WTC11 (cell line): ENCODE measurements at regions not wholly inside any gene's neighbourhood (a gene's known extent, or its start where the extent isn't known, plus 50 kb on each side); places are given as distances from the start of the nearest gene placed in this dataset.

Experiments
- ATAC-seq: fragments of 200-7000 bp; cut with Tn5 transposase; 2 replicates; pipeline ENCODE4 v1.10.0; 2021; ENCODE audit warnings: mild to moderate bottlenecking, moderate library complexity
- CTCF ChIA-PET: fragments of 300-600 bp; sonication (Branson Sonifier 250); formaldehyde crosslinking; loops from one replicate; lab custom pipeline; 2021; ENCODE audit warnings: antibody characterized with exemption; lab: Charles Lee
- POLR2A ChIA-PET: fragments of 350-600 bp; sonication (Branson Sonifier 250); formaldehyde crosslinking; loops from one replicate; lab custom pipeline; 2021; ENCODE audit warnings: antibody characterized with exemption; lab: Charles Lee
- DNase-seq: peaks from one replicate; pipeline ENCODE4 v3.0.0; 2021; ENCODE audit warnings: low spot score
- H3K27ac Mint-ChIP-seq: 2 replicates; pipeline ENCODE4 v1.8.0; 2021; ENCODE audit warnings: mixed read lengths
- H3K27me3 Mint-ChIP-seq: 2 replicates; pipeline ENCODE4 v1.8.0; 2021; ENCODE audit warnings: low read depth, mild to moderate bottlenecking, moderate library complexity, mixed read lengths
- H3K36me3 Mint-ChIP-seq: 2 replicates; pipeline ENCODE4 v1.8.0; 2021; ENCODE audit warnings: mixed read lengths
- H3K4me1 Mint-ChIP-seq: 2 replicates; pipeline ENCODE4 v1.8.0; 2022; ENCODE audit warnings: mixed read lengths
- H3K4me3 Mint-ChIP-seq: 2 replicates; pipeline ENCODE4 v1.8.0; 2021; ENCODE audit warnings: mild to moderate bottlenecking, moderate library complexity, mixed read lengths
- H3K9me3 Mint-ChIP-seq: 2 replicates; pipeline ENCODE4 v1.8.0; 2021; ENCODE audit warnings: mixed read lengths
- ATF3 ChIP-seq: sonication (generic); formaldehyde crosslinking; conservative IDR thresholded peaks from 2 replicates; pipeline ENCODE4 v1.8.1; 2022; ENCODE audit warnings: mild to moderate bottlenecking, missing genetic modification reagents
- CBFB ChIP-seq: sonication (generic); formaldehyde crosslinking; IDR thresholded peaks from 2 replicates; pipeline ENCODE4 v1.8.1; 2022; ENCODE audit warnings: mild to moderate bottlenecking, low read depth, missing genetic modification reagents
- E2F4 ChIP-seq: sonication (generic); formaldehyde crosslinking; IDR thresholded peaks from 2 replicates; pipeline ENCODE4 v1.8.1; 2022; ENCODE audit warnings: low read depth, mild to moderate bottlenecking, moderate library complexity, missing genetic modification reagents, borderline replicate concordance
- EMX1 ChIP-seq: fragments of 250-450 bp; sonication (Bioruptor Pico); IDR thresholded peaks from 2 replicates; pipeline ENCODE4 v1.8.0; 2021; ENCODE audit warnings: mild to moderate bottlenecking
- FOXP1 ChIP-seq: sonication (generic); formaldehyde crosslinking; IDR thresholded peaks from 2 replicates; pipeline ENCODE4 v1.8.0; 2022; ENCODE audit warnings: missing genetic modification reagents, mild to moderate bottlenecking, moderate library complexity, borderline replicate concordance
- GABPB1 ChIP-seq: sonication (generic); formaldehyde crosslinking; IDR thresholded peaks from 2 replicates; pipeline ENCODE4 v1.8.1; 2023; ENCODE audit warnings: mild to moderate bottlenecking, missing genetic modification reagents
- GRHL2 ChIP-seq: fragments of 250-450 bp; sonication (Bioruptor Pico); IDR thresholded peaks from 2 replicates; pipeline ENCODE4 v1.8.0; 2022; ENCODE audit warnings: mild to moderate bottlenecking, moderate library complexity; ENCODE audit not compliant: insufficient replicate concordance, severe bottlenecking
- MXD4 ChIP-seq: fragments of 250-450 bp; sonication (Bioruptor Pico); IDR thresholded peaks from 2 replicates; pipeline ENCODE4 v1.8.0; 2021; ENCODE audit warnings: mild to moderate bottlenecking, moderate library complexity, borderline replicate concordance
- NFYB ChIP-seq: sonication (generic); formaldehyde crosslinking; conservative IDR thresholded peaks from 2 replicates; pipeline ENCODE4 v1.8.0; 2022; ENCODE audit warnings: low read depth, missing genetic modification reagents
- NR2C2 ChIP-seq: sonication (generic); formaldehyde crosslinking; IDR thresholded peaks from 2 replicates; pipeline ENCODE4 v1.8.0; 2022; ENCODE audit warnings: mild to moderate bottlenecking, missing genetic modification reagents
- RORB ChIP-seq: fragments of 250-450 bp; sonication (Bioruptor Pico); IDR thresholded peaks from 2 replicates; pipeline ENCODE4 v1.9.0; 2021; ENCODE audit warnings: mild to moderate bottlenecking
- STAT6 ChIP-seq: sonication (generic); formaldehyde crosslinking; conservative IDR thresholded peaks from 2 replicates; pipeline ENCODE4 v1.8.1; 2023; ENCODE audit warnings: mild to moderate bottlenecking, low read depth, missing genetic modification reagents, moderate library complexity
- TEAD4 ChIP-seq: sonication (generic); formaldehyde crosslinking; IDR thresholded peaks from 2 replicates; pipeline ENCODE4 v1.8.0; 2022; ENCODE audit warnings: mild to moderate bottlenecking, missing genetic modification reagents
- ZNF423 ChIP-seq: fragments of 250-450 bp; sonication (Bioruptor Pico); IDR thresholded peaks from 2 replicates; pipeline ENCODE4 v2.1.2; 2022; ENCODE audit warnings: mild to moderate bottlenecking, moderate library complexity
- TF ChIP-seq, protein P1 (sequence below): sonication (generic); formaldehyde crosslinking; IDR thresholded peaks from 2 replicates; pipeline ENCODE4 v1.8.1; 2022; ENCODE audit warnings: low read depth, missing genetic modification reagents, borderline replicate concordance
- TF ChIP-seq, protein P2 (sequence below): sonication (generic); formaldehyde crosslinking; IDR thresholded peaks from 2 replicates; pipeline ENCODE4 v1.8.1; 2022; ENCODE audit warnings: missing genetic modification reagents, borderline replicate concordance
- TF ChIP-seq, protein P3 (sequence below): sonication (generic); formaldehyde crosslinking; IDR thresholded peaks from 2 replicates; pipeline ENCODE4 v1.8.0; 2022; ENCODE audit warnings: missing genetic modification reagents
- TF ChIP-seq, protein P4 (sequence below): fragments of 250-450 bp; sonication (Bioruptor Pico); IDR thresholded peaks from 2 replicates; pipeline ENCODE4 v1.9.0; 2021; ENCODE audit warnings: moderate library complexity, mild to moderate bottlenecking, inconsistent platforms, borderline replicate concordance
- TF ChIP-seq, protein P5 (sequence below): sonication (generic); formaldehyde crosslinking; IDR thresholded peaks from 2 replicates; pipeline ENCODE4 v1.8.0; 2022; ENCODE audit warnings: mild to moderate bottlenecking, missing genetic modification reagents
- TF ChIP-seq, protein P6 (sequence below): sonication (generic); formaldehyde crosslinking; IDR thresholded peaks from 2 replicates; pipeline ENCODE4 v1.8.1; 2023; ENCODE audit warnings: mild to moderate bottlenecking, moderate library complexity, missing genetic modification reagents

GRCh38 chr9:86549920-86550319 is 195.7 kb upstream of the TUT7 start:
- Mint-ChIP-seq H3K27ac (no peak overlapping the region), H3K4me3 (no peak overlapping the region), H3K4me1 (peaks cover 43% of the 10 kb centered on the region), H3K27me3 (peaks cover 7% of the 10 kb centered on the region; the same call in 1 of the 2 replicates), H3K36me3 (peaks cover 6% of the 10 kb centered on the region), H3K9me3 (peaks cover 18% of the 10 kb centered on the region)
- ChIA-PET CTCF (no interaction called here), POLR2A (no interaction called here)
- DNase-seq (no peak), ATAC-seq (no peak)
- TF ChIP-seq, protein P1, sequence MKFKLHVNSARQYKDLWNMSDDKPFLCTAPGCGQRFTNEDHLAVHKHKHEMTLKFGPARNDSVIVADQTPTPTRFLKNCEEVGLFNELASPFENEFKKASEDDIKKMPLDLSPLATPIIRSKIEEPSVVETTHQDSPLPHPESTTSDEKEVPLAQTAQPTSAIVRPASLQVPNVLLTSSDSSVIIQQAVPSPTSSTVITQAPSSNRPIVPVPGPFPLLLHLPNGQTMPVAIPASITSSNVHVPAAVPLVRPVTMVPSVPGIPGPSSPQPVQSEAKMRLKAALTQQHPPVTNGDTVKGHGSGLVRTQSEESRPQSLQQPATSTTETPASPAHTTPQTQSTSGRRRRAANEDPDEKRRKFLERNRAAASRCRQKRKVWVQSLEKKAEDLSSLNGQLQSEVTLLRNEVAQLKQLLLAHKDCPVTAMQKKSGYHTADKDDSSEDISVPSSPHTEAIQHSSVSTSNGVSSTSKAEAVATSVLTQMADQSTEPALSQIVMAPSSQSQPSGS (CRISPR knock-in tag) = no peak
- TF ChIP-seq MXD4 = no peak
- no peak for TF ChIP-seq TEAD4 (CRISPR knock-in tag)
- TF ChIP-seq FOXP1 (CRISPR knock-in tag) = no peak
- TF ChIP-seq ATF3 (CRISPR knock-in tag) = no peak
- TF ChIP-seq, protein P2, sequence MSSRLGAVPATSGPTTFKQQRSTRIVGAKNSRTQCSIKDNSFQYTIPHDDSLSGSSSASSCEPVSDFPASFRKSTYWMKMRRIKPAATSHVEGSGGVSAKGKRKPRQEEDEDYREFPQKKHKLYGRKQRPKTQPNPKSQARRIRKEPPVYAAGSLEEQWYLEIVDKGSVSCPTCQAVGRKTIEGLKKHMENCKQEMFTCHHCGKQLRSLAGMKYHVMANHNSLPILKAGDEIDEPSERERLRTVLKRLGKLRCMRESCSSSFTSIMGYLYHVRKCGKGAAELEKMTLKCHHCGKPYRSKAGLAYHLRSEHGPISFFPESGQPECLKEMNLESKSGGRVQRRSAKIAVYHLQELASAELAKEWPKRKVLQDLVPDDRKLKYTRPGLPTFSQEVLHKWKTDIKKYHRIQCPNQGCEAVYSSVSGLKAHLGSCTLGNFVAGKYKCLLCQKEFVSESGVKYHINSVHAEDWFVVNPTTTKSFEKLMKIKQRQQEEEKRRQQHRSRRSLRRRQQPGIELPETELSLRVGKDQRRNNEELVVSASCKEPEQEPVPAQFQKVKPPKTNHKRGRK (CRISPR knock-in tag) = no peak
- TF ChIP-seq, protein P3, sequence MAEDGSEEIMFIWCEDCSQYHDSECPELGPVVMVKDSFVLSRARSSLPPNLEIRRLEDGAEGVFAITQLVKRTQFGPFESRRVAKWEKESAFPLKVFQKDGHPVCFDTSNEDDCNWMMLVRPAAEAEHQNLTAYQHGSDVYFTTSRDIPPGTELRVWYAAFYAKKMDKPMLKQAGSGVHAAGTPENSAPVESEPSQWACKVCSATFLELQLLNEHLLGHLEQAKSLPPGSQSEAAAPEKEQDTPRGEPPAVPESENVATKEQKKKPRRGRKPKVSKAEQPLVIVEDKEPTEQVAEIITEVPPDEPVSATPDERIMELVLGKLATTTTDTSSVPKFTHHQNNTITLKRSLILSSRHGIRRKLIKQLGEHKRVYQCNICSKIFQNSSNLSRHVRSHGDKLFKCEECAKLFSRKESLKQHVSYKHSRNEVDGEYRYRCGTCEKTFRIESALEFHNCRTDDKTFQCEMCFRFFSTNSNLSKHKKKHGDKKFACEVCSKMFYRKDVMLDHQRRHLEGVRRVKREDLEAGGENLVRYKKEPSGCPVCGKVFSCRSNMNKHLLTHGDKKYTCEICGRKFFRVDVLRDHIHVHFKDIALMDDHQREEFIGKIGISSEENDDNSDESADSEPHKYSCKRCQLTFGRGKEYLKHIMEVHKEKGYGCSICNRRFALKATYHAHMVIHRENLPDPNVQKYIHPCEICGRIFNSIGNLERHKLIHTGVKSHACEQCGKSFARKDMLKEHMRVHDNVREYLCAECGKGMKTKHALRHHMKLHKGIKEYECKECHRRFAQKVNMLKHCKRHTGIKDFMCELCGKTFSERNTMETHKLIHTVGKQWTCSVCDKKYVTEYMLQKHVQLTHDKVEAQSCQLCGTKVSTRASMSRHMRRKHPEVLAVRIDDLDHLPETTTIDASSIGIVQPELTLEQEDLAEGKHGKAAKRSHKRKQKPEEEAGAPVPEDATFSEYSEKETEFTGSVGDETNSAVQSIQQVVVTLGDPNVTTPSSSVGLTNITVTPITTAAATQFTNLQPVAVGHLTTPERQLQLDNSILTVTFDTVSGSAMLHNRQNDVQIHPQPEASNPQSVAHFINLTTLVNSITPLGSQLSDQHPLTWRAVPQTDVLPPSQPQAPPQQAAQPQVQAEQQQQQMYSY = no peak
- TF ChIP-seq GABPB1 (CRISPR knock-in tag) = no peak
- no peak for TF ChIP-seq CBFB (CRISPR knock-in tag)
- TF ChIP-seq, protein P4, sequence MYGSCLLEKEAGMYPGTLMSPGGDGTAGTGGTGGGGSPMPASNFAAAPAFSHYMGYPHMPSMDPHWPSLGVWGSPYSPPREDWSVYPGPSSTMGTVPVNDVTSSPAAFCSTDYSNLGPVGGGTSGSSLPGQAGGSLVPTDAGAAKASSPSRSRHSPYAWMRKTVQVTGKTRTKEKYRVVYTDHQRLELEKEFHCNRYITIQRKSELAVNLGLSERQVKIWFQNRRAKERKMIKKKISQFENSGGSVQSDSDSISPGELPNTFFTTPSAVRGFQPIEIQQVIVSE (CRISPR knock-in tag) = no peak
- no peak for TF ChIP-seq RORB
- TF ChIP-seq, protein P5, sequence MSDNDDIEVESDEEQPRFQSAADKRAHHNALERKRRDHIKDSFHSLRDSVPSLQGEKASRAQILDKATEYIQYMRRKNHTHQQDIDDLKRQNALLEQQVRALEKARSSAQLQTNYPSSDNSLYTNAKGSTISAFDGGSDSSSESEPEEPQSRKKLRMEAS (CRISPR knock-in tag) = no peak
- TF ChIP-seq GRHL2 (CRISPR knock-in tag) = no peak
- no peak for TF ChIP-seq STAT6 (CRISPR knock-in tag)
- no peak for TF ChIP-seq NFYB (CRISPR knock-in tag)
- TF ChIP-seq EMX1 (CRISPR knock-in tag) = no peak
- TF ChIP-seq NR2C2 = no peak
- TF ChIP-seq E2F4 (CRISPR knock-in tag) = no peak
- no peak for TF ChIP-seq ZNF423
- TF ChIP-seq, protein P6, sequence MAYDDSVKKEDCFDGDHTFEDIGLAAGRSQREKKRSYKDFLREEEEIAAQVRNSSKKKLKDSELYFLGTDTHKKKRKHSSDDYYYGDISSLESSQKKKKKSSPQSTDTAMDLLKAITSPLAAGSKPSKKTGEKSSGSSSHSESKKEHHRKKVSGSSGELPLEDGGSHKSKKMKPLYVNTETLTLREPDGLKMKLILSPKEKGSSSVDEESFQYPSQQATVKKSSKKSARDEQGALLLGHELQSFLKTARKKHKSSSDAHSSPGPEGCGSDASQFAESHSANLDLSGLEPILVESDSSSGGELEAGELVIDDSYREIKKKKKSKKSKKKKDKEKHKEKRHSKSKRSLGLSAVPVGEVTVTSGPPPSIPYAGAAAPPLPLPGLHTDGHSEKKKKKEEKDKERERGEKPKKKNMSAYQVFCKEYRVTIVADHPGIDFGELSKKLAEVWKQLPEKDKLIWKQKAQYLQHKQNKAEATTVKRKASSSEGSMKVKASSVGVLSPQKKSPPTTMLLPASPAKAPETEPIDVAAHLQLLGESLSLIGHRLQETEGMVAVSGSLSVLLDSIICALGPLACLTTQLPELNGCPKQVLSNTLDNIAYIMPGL (CRISPR knock-in tag) = no peak
